ENCODE measurements at regions not wholly inside any gene's neighbourhood (a gene's known extent, or its start where the extent isn't known, plus 50 kb on each side); places are given as distances from the start of the nearest gene placed in this dataset.

DNA sequence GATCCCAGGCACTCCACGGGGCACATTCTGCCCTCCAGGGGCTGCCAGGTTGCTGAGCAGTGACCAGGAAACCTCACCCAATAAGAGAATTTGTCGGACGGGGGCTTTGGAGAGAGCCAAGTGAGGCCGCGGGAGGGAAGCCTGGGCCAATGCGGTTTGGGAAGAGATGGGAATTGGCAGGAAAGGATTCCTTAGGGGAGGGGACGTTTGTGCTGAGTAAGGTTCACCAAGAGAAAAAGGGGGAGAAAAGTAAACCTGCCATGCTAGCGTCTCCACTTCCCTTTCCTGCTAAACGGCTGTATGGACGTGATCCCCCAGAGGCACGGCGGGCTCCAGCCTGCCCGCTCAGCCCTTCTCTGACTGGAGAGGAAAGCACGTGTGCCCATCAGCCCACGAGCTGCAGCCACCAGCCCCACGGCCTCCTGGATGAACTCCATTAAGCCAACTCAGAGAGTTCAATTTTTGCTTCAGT lies 194.4 kb upstream of the ID2 start:
- in situ Hi-C loops (cut with HindIII; ENCODE audit: low sequenced_read_pairs), result no loop called here

DNA sequence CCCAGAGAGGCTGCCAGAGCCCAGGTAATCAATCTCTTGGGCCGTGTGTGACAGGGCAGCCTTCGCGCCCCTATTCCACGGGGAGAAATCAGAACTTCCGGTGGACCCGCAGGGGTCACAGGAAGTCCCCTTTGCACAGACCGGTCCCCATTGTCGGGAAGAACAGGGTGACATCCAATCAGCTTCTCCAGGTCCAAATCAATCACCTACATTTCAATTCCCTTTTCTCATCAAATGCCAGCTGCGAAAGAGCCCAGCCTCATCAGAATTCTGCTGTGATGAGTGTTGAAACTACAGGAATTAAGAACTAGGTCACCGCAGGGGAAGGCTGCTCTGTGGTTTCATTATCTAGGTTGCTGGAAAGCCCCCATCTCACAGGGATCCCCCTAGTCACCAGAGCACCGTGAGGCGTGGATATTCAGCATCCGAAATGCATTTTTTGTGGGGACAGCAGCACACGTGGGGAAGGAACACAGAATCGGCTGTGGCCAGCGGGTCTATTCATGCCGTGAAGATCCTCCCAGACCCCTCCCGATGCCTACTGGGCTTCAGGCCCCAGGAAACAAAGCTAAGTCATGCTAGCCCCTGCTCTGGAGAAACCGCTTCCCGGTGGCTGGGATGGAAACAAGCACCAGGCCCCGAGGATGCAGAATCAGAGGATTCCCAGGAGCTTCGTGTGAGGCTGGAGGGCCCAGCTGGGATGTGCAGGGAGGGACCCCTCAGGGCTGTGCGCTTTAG lies 193.7 kb upstream of the ID2 start:
- in situ Hi-C loops (cut with HindIII; ENCODE audit: low sequenced_read_pairs), result no loop called here

- in situ Hi-C loops (cut with HindIII; ENCODE audit: low sequenced_read_pairs), result no loop called here
Measured at GRCh38 chr2:8489221-8489620, 192.6 kb upstream of the ID2 start.

GRCh38 chr2:8489751-8490150 lies 192.1 kb upstream of the ID2 start:
- in situ Hi-C loops (cut with HindIII; ENCODE audit: low sequenced_read_pairs), result no loop called here

- in situ Hi-C loops (cut with HindIII; ENCODE audit: low sequenced_read_pairs), result no loop called here
Measured at GRCh38 chr2:8490166-8490721, 191.6 kb upstream of the ID2 start.

DNA sequence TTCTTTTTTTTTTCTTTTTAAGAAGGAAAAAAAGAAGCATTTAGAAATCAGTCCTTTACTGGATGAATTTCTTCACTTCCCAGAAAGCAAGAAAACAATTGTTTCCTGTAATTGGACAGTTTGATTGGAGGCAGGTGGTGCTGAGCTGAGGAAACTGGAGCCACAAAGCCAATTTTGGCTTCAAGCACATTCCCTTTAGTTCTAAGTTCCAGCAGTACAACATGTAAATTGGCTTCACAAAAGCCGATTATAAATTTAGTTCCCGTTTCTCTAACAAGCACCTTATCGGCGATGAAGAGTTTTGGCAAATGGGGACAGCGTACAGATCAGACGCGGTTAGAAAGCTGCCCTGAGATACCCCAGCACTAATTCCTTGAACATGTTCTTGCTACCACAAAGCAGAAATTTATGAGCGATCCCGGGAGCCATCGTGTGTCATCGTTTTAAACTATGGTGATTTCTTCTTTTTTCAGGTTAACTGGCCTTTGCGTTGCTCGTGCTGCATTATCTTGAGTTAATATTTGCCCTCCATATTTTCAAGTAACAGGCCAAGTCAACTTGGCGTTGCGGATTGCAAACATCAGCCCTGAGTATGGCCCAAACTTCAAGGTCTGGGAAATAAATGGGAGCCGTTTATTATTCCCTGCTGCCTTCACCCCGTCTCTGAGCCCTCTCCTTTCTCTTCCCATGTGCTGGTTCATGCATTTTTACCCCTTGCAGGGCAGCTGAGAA lies 190.4 kb upstream of the ID2 start:
- in situ Hi-C loops (cut with HindIII; ENCODE audit: low sequenced_read_pairs), result no loop called here

GRCh38 chr2:8494151-8494550 lies 187.7 kb upstream of the ID2 start:
- in situ Hi-C loops (cut with HindIII; ENCODE audit: low sequenced_read_pairs), result no loop called here

GRCh38 chr2:8494589-8494988 lies 187.3 kb upstream of the ID2 start:
- in situ Hi-C loops (cut with HindIII; ENCODE audit: low sequenced_read_pairs), result no loop called here

DNA sequence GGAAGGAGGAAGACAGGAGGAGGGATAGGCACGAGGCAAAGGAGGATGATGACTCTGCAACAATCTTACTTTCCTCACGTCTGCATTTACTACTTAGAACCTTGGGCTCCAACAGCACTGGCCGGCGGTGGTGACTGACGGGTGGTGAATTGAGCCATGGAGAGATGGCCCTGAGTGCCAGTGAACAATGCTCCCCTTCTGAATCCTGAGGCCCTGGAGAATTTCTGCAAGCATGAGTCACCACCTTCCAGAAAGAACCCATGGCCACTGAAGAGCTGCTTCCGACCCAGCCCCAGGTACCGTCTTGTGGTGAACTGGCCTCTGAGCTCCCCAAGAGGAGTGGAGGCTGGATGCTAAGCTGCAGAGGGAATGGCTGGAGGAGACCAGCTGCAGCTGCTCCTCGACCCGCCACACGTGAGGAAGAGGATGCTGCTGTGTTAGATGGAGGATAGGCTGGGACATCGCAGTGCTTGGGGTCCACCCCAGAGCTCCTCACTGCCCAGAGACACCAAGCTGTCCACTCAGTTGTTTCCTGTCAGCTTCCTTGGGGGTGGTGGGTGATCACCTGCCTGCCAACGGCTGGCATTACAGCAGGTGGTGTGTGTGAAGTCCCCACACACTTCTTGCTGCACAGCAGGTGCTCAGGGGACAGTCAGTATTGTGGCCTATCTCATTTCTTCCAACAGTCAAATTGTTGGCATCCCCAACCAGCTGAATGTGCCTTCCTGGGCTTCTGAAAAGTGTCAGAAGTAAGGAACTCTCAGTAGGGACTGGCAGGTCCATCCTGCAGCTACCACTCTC lies 186.5 kb upstream of the ID2 start:
- in situ Hi-C loops (cut with HindIII; ENCODE audit: low sequenced_read_pairs), result no loop called here

DNA sequence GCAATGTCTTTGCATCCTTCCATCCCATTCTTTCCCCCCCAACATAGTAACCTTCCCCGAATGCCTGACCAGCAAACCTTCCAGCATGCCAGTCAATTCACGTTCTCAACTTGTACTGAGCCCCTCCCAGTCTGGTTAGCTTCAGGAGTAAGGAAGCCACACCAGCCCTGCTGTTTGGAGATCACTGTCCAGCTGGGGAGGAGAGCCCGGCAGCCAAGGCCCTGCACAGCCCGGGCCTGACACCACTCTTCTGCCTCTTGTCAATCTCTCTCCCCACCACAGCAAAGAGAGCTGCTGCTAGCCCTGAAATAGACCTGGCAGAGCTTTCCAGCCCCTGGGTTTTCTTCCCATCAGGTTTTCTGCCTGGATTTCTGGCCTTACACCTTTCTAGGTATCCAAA lies 185.8 kb upstream of the ID2 start:
- in situ Hi-C loops (cut with HindIII; ENCODE audit: low sequenced_read_pairs), result no loop called here

GRCh38 chr2:8496617-8497016 lies 185.2 kb upstream of the ID2 start:
- in situ Hi-C loops (cut with HindIII; ENCODE audit: low sequenced_read_pairs), result no loop called here

- in situ Hi-C loops (cut with HindIII; ENCODE audit: low sequenced_read_pairs), result no loop called here
Measured at GRCh38 chr2:8498994-8499393, 182.9 kb upstream of the ID2 start.

DNA sequence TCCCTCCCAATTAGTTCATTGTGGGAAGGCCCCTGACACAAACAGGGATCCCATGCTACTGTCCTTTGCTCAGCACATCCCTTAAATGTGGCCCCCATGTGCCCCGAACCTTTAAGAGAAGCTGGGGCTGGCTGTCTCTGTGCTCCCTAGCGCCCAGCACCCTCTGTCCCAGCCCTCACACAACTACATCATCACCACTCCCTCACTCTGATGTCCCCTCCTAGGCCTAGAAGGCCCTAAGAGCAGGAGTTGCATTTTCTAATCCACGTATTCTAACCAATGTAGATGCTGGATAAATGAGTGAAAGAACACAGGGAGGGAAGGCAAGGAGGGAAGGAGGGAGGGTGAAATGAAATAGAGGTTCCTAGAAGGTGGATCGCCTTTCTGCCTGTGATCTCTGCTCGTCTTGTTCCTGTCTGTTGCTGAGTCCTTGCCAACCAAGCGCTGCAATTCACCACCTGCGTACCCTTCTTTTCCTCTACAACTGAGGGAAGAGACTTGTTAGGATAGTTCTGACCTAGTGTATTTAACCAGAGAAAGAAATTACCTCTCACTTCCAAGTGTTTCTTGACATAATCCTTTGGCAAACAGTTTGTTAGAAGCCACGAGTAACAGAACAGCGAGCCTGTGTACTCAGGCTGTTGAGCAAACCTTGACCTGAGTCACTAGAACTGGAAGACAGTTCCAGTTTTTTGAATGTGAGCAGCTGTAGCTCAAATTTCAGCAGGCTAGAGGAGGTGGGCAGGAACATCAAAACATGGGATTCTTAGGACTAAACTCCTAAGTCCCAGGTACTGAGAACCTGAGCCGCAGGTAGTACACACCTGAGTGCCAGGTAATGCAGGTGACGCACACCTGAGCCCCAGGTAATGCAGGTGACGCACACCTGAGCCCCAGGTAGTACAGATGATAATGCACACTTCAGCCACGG lies 181.5 kb upstream of the ID2 start:
- in situ Hi-C loops (cut with HindIII; ENCODE audit: low sequenced_read_pairs), result no loop called here

- in situ Hi-C loops (cut with HindIII; ENCODE audit: low sequenced_read_pairs), result no loop called here
Measured at GRCh38 chr2:8501061-8501720, 180.7 kb upstream of the ID2 start.

DNA sequence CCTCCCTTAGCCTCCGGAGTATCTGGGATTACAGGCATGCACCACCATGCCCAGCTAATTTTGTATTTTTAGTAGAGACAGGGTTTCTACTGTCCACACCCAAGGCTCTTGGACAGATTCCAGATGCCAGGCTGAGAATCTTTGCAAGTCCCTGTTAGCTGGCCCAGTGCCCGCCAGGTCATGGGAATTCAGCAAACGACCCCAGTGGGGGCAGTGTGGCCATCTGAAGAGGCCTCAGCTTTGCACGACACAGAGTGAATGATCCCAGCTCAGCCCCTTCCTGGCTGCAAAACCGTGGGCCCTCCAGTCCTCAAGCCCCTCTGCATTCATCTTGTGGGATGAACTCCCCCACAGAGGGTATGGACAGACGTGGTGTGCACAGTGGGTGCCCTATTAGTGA lies 179.5 kb upstream of the ID2 start:
- in situ Hi-C loops (cut with HindIII; ENCODE audit: low sequenced_read_pairs), result no loop called here

DNA sequence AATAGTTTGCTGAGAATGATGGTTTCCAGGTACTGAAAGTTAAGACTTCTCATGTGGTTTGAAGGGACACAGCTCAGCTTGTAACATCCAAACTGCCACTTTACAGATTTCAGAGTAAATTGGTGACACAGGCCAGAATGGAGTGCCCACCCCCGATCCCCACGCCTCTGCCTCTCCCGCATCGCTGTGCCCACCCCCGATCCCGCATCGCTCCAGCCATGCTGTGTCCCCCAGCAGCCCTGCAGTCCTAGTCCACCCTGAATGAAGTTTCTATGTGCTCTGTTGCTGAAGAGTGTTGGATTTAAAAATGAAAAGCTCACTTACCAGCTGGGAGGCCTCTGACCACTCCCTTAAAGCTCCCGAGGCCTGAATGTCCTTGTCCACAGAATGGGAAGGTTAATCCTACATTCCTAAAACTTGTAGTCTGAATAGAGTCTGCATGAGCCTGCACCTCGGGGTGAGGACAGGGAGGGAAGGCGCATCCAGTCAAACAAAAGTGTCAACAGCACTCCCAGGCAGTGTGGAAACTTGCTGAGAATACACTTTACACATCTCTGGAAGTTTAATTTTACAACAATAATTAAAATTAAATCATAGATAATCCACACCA lies 176.4 kb upstream of the ID2 start:
- in situ Hi-C loops (cut with HindIII; ENCODE audit: low sequenced_read_pairs), result no loop called here

GRCh38 chr2:8506746-8507145 lies 175.1 kb upstream of the ID2 start:
- in situ Hi-C loops (cut with HindIII; ENCODE audit: low sequenced_read_pairs), result no loop called here

DNA sequence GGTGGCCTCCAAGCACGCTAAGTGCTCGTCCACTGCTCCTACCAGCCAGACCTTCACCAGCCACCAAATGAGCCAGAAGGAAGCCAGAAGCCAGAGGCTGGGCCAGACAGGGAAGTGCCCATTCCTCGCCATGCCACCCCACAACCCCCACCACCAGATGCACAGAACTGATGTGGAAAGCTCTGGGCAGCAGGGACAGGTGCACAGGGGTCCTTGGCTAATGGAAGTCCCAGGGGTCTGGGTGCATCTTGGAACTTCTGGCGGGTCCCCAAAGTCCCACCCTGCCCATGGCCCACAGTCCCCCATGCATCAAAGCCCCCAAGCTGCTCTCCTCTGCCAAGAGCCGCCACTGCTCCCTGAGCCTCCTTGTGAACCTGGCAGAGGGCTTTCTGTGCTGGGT lies 173.1 kb upstream of the ID2 start:
- in situ Hi-C loops (cut with HindIII; ENCODE audit: low sequenced_read_pairs), result no loop called here

DNA sequence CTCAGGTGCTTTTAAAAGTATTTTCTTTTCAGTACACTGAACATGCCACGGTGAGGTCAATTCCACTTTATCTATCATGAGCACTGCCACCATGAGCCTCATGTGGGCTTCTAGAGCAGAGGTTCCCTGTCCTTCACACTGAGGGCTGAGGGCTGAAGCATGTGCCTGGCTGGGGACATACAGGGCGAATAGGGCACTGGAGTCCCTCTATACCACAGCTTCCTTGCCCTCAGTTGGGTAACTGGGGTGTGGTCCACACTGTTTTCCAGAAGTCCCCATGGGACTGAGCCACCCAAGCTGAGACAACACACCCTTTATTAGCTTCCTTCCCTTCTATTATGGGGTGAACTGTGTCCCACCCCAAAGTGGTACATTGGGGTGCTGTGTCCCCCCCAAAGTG lies 172.2 kb upstream of the ID2 start:
- in situ Hi-C loops (cut with HindIII; ENCODE audit: low sequenced_read_pairs), result no loop called here
